Renal pelvis (tissue), 1 donor: ENCODE measurements at regions not wholly inside any gene's neighbourhood (a gene's known extent, or its start where the extent isn't known, plus 50 kb on each side); places are given as distances from the start of the nearest gene placed in this dataset.

Experiments used
- DNase-seq: peaks from one replicate; pipeline ENCODE4 v3.0.0-alpha.2; 2013

DNA sequence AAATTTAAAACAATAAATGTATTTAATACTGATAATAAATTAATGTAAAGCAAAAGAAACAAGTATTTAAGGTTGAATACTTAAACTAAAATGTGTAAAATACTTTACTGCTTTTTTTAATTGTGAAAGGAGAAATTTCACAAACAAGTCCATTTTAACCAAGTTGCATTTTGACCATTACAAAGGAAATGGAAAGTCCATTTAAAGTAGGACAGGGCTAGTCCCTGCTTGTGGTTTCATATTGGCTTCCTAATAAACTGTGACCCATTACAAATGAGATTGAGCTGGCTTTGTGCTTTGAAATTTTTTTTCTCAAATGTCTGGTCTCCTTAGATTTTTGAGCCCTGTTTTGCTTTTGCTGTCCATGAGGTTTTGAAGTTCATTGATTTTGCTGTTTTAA, 527.6 kb downstream of the MAFB start:
- DNase-seq, result no peak

DNA sequence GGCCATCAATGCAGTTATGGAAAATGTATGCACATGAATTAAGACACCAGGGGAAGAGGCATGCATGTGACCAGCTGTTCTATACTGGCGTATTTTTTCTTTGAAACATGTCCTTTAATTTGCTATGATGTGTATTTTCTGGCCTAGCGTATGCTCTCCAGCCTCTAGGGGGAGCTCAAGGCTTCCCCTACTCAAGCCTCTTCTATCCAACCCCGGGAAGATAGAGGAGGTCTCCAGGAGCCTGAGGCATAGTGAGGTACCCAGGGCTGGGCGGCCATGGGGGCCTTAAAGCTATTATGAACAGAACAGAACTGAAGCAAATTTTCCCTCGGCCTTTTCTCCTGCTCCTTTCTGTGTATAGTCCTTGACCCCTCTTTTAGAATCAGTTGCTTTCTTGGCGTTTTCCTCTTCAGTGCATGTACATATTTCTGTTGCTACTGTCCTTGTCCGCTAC, 528.9 kb downstream of the MAFB start:
- no peak for DNase-seq

DNA sequence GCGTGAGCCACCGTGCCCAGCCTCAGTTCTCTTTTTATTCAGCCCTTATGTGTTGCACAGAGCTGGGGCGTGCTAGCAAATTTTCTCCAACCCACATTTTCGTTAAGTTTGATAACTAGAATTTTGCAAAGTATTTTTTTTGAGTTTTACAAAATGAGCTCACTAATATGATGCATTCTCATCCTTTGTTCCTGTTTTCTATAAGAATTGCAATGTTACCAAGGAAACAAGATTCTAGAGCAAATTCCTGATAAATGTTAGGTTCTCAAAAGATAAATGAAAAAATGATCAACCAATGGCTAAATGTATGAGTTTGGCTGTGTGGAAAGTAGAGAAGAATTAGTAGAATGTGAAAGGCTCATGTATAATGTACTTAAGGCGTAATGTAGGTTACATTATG, 529.8 kb downstream of the MAFB start:
- DNase-seq, result no peak

DNA sequence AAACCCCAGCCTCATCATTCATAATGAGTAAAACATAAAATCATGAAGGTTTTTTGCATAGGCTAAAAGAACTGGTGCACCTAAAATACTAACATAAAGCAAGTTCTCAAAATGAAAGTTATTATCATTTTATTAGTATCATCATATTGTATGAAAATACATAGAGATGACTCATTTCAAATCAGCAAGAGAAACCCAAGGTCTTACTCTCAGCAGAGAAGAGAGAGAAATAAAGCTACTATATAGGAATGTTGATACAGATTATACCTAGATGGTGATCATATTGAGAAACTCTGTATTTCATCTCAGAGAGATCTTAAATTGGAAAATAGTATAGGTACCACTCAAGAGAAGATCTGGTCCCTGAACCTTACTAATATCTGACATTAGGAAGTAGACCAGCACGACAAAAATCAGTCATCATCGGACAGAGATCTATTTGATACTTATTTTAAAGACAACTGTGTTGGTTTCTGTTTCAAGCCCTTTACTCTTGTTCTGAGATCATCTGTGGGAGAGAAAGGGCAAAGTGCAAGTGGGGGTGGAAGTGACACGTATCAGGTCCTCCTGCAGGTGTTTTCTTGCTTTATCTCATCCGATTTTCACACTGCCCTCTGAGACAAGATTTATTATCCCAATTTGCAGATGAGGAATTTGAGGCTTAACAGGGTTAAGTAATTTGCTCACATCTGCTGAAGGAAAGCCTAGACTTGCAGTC, 532.3 kb downstream of the MAFB start:
- peak; percentile 53 for DNase-seq

DNA sequence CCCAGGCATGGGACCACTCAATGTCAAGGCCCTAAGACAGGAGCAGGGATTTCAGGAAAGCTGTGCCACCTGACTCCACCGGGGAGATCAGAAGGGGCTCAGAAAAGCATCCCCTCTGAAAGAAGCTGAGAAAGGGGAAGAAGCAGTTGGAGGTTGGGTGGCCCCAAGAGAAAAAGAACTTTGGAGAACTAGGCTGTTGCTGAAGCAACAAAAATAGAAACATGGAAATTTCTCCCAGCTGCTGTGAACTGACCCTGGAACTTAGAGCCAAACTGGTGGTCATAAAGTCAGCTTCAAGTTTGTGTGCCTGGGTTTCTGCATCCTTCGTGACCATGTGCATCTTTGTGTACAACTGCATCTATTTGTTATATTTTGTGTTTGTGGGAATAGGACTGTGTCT, 534.5 kb downstream of the MAFB start:
- DNase-seq, result no peak

DNA sequence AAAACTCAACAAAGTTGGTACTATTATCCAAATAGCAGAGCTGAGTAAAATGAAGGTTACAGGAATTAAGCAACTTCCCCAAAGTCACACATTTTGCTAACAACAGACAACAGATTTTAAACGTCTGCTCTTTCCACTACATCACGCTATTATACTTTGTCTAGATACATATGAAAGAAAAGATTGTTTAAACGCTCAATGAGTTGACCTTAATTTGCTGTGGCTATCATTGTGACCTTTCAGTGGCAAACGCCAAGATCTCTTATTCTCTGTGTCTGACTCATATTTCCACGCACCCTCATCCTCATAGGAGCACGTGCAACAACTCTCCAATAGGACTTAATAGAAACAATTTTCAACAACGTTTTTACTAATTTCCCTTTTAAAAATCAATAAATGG, 540.1 kb downstream of the MAFB start:
- no peak for DNase-seq

DNA sequence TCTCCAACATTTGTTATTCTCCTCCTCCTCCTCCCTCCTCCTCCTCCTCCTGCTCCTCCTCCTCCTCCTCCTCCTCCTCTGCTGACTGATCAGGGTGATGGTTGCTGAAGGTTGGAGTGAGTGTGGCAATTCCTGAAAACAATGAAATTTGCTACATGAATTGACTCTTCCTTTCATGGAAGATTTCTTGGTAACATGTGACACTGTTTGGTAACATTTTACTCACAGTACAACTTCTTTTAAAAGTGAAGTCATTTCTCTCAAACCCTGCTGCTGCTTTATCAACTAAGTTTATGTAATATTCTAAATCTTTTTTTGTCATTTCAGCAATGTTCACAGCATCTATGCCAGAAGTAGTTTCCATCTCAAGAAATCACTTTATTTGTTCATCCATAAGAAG, 543.0 kb downstream of the MAFB start:
- no peak for DNase-seq

DNA sequence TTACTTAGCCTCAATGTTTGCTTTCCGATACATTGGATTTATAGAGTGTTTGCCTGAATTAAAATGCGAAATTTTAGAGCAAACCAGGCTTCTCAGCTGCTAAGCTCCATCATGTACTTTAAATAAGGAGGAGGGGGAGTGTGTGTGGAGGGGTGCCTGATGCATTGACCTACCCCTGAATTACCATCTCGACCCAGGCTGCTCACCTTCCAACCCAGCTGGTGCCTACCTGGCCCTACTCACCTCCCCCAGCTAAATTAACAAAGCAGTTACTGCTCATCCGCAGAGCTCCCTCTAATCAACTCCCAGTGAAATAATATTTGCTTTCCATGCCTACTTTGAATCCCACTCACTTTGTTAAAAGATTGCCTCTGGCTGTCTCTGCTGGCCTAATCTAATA, 544.5 kb downstream of the MAFB start:
- no peak for DNase-seq

DNA sequence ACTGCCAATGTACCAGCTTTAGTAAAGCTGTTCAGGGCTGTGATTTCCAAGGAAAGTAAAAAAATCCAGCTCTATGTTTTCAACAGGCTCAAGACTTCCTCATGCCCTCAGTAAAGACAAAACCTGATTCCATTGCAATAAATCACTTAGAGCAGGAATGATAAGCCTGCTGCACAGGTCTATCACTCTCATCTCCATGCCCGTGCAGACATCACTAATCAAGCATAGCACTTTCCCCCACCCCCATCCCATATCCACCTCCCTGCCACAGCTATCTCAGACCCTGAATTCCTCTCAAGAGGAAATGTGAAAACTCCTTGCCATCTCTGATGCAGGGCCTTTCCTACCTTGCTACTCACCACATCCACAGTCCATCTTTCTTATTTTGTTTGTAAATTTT, 554.9 kb downstream of the MAFB start:
- no peak for DNase-seq

DNA sequence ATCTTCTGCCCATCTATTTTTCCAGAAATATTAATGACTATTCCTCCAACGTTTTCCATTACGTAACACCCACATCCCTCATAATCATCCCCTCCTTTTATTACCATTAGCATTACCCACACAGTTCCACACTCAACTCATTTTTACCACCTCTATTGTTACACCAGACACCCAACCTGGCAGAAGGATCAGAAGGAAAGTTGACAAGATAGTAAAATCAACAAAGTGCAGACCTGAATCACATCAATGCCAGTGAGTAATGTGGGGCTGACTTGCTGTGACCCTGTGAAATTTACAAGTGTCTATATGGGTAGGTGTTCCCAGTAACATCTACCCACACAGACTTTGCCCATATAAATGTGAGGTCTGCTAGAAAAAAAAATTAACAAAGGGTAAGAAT, 568.2 kb downstream of the MAFB start:
- no peak for DNase-seq

DNA sequence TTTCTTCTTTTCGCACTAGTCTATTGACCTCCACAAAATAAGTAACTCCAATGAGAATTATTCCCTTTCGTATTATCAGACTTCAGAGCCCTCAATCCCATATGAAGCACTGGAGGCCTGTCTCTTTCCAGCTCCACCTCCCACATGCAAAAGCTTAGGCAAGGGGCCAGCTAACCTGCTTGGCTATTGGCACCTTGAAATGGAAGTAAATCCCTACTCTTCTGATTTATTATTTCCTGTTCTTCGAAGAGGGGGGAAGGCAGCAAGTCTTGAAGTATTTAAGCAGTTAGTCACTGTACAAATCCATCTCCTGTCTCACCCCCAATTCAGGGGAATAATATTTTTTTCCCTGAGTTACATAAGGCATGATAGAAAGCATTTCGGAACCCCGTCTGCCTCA, 577.8 kb downstream of the MAFB start:
- no peak for DNase-seq

DNA sequence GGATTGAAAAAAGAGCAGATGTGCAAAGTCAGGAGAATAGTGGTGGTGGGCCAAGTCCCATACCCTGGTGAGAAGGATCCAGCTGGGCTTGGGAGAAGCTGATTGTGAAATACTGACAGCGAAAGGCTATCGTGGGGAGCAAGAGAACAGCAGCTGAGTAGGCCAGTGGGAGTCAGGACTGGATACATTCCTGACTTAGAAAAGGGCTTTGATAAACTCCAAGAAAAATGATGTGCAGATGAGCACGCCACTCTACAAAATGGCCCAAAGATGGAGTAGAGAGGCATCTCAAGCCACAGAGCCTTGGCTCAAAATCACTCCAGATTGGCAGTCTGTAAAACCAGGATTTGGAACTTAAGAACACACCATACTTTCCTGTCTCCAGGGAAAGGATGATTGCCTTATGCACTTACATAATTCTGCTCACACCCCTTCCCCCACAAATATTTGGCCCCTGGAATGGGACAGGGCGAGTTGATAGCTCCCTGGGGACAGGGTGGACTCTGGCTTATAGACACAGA, 578.7 kb downstream of the MAFB start:
- DNase-seq, result no peak

DNA sequence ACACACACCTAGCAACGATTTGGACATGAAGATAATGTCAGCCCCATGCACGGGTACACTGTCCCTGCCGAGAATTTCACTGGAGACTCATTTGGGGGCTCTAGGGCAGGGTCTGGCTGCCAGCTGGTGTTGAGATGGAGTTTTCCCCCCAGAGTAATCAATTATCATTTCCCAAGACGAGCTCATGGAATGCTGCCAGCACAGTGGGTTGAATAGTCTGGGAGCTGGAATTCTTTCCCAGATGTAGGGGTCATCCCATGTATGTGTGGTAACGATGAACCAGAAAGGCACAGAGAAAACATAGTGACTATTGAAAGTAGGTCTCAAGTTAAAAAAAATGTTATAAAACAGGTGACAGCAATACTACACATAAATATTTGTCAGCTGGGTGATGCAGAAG, 579.9 kb downstream of the MAFB start:
- DNase-seq, result no peak

DNA sequence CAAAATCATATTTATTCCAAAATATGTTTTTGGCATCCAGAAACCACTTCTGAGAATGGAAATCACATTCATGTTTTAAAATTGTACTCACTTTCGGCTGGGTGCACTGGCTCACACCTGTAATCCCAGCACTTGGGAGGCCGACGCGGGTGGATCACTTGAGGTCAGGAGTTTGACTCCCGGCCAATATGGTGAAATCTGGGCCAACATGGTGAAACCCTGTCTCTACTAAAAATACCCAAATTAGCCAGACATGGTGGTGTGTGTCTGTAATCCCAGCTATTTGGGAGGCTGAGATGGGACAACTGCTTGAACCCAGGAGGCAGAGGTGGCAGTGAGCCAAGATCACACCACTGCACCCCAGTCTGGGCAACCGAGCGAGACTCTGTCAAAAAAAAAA, 580.7 kb downstream of the MAFB start:
- DNase-seq, result no peak

DNA sequence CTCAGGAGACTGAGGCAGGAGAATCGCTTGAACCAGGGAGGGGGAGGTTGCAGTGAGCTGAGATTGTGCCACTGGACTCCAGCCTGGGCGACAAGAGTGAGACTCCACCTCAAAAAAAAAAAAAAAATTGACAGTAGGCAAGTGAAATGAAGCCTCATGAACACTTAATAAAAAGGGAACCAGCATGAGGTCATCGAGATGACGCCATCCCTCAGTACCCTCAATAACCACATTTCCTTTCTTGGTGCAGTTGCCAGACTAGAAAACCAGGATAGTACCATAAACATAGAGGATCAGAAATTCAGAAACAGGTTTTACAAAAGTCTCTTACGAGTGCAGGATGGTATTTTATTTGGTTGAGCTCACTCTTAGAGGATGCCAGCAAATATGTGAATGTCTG, 584.1 kb downstream of the MAFB start:
- DNase-seq, result no peak

DNA sequence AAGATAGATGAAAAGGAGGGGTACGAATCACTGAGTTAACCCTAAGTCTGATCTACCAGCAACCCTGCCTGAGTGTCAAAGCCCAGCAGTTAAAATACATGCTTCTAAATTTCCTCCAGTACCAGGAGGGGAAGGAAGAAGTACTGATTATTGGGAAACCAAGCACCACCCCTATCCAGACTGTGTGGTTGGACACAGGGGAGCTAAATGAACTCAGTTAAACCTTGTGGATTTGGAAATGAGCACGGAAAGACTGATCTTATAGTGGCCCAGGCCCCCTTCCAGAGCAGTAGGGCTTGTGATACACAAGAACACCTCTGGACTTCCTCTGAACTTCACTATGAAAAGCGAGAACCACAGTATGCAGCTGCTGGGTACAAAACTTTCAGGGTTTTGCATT, 585.6 kb downstream of the MAFB start:
- DNase-seq, result no peak

DNA sequence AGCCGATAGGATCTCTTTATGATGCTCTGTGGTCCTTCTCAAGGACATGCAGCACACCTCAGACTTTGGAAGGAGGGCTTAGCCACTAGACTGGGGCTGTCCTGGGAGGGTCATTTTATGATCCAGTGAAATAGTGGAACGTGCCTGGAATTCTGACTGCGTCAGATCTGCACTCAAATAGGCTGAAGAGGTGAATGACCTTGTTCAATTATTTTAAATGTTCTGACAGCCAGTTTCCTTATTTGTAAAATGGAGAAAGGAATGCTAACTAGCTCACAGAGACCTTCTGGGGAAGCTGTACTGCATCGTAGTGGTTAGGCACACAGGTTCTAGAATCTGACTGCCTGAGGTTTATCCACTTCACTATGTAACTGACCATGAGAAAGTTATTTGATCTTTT, 587.5 kb downstream of the MAFB start:
- peak; percentile 17 for DNase-seq

DNA sequence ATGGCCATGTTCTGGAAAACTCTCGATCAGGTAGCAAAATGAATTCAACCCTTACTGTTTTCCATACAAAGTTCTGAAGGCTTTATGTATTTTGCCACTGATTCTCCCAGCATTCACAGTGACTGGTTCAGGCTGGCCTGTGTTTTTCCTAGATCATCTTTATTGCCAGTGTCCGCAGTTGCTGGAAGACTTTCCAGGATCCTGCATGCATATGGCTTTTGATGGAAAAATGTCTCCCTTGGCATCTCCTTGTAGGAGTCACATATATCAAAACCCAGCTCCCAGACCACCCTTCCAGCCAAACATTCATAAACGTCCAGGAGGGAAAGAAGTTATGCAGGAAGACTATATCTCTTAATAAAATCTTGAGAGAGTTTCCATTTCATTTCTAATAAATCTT, 588.8 kb downstream of the MAFB start:
- DNase-seq, result no peak

DNA sequence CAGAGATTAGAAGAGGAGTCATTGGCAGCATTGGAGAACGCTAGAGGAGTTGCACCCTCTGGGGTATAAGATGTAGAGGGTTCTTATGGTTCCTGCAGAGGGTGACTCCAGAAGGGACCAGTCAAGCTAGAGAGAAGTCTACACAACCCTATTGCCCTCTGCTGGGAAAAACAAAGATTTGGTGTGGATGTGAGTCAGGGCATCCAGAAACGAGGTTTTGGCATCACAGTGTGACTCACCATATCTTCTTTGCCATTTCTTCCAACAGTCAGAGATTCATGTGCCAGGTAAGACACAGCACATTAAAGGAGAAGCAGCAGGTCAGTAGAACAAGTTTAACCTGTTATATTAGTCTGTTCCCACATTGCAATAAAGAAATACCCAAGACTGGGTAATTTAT, 598.8 kb downstream of the MAFB start:
- no peak for DNase-seq

DNA sequence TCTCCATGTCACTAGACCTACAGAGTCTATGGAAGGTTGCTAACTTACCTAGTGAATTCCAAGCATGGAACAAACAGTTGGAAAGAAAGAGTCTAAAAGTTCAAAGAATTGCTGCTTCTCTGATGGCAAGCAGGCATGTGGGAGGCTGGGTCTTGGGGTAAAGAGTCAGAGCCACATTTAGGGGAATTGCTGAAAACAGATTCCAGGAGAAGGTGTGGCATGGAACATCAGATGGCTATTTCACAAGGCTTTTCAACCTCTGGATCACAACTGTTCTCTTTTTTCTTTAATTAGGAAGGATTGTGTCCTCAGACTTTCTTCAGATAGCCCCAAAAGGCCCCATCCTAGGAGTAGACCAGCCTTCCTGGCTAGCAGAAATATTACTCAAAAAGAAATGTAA, 601.5 kb downstream of the MAFB start:
- no peak for DNase-seq

DNA sequence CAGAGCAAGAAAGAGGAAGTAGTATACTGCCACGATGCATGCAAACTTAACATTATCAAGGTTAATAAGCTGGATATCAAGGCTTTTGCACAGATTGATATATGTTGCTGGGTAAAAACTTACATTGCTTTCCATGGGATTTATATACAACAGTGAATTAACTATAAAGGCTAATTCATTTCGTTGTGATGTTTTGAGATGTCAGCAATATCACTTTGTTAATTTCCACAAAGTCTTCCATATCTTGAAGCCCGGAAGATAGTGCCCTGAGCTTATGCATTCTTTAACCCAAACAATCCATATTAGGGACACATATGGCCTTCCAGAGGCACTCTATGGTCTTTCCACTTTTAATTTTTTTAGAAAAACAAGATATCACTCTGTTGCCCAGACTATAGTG, 603.5 kb downstream of the MAFB start:
- DNase-seq, result no peak

DNA sequence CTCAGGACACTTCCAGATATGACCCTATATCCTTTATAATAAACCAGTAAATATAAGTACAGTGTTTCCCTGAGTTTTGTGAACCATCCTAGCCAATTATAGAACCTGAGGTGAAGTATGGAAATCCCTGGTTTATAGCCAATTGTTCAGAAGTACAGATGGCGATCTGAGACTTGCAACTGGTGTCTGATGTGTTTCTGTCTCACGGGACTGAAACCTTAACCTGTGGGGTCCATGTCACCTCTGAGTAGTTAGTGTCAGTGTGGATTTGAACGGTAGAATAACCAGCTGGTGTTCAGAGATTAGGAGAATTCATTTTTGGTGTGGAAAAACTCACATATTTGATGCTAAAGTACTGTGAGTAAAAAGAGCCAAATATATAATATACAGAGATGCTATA, 606.6 kb downstream of the MAFB start:
- no peak for DNase-seq

DNA sequence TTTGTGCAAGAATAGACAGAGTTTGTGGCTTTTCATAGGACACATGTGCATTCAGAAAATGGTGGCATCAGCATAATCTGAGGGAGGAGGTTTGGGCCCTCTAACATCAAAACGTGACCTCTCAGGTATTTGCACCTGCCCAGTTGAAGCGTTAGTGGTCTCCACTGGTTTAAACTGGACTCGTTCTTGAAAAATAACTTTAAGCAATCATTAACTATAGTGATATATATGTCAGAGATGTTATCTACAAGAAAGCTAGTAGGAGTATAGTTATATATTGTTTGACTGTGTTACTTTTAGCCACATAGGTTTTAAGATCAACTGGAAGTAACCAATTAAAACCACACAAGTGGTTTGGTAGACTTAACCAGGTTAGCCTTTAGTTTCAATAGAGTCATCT, 607.4 kb downstream of the MAFB start:
- no peak for DNase-seq

DNA sequence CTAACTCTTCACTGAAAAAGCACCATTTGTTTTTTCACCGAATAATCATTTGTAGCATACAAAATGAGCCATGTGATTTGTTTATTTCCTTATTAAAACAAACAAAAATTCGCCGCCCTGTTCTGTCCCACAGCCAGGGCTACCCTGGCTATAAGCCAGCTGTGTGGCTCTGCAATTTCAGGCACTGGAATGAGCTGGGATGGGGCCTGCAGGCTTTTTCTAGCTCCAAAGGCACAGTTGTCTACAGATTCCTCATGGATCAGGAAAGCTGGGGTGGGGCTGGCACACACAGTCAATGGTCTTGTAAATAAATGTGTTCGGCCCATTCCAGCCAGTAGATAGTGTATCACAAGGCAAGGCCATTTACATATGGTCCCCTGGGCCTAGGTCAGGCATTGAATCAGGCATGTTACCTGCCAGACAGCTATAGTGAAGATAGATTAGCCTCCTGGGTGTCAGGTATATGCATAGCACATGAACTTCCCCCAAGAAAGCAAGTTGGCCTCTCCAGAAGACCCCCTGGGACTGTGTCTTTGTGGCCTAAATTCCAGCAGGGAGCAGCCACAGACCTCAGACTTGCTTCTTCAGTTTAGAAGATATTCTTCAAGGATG, 608.9 kb downstream of the MAFB start:
- no peak for DNase-seq
